Panc1 (cell line): ENCODE measurements at regions not wholly inside any gene's neighbourhood (a gene's known extent, or its start where the extent isn't known, plus 50 kb on each side); places are given as distances from the start of the nearest gene placed in this dataset.

Experiments used
- ATAC-seq: fragments of 200-7000 bp; cut with Tn5 transposase; 2 replicates; pipeline ENCODE4 v1.9.1; 2020; ENCODE audit warnings: mild to moderate bottlenecking, moderate library complexity
- BruUV-seq: library from RNA; stranded (reverse); fragments of 400-500 nt; replicated peaks from 2 replicates; lab custom pipeline; 2021; lab: Mats Ljungman, UMichigan
- CTCF ChIA-PET: fragments of 300-600 bp; sonication (Branson Sonifier 250); formaldehyde crosslinking; loops from one replicate; lab custom pipeline; 2022; ENCODE audit warnings: antibody characterized with exemption; lab: Charles Lee
- POLR2A ChIA-PET: fragments of 300-600 bp; sonication (Branson Sonifier 250); formaldehyde crosslinking; loops from one replicate; lab custom pipeline; 2022; ENCODE audit warnings: antibody characterized with exemption; lab: Charles Lee
- DNase-seq: peaks from one replicate; pipeline ENCODE4 v3.0.0-alpha.2; 2010; ENCODE audit warnings: low read depth, low spot score
- H3K27ac ChIP-seq: 2 replicates; pipeline ENCODE4 v1.5.1; 2011; ENCODE audit warnings: mild to moderate bottlenecking, low read length, inconsistent platforms
- H3K27me3 ChIP-seq: fragments of 200-500 bp; sonication (Bioruptor generic); 2 replicates; pipeline ENCODE4 v1.6.0; 2014; ENCODE audit warnings: low read length, inconsistent platforms; ENCODE audit not compliant: control insufficient read depth, insufficient read depth
- H3K36me3 ChIP-seq: fragments of 200-500 bp; sonication (Bioruptor generic); 2 replicates; pipeline ENCODE4 v1.5.1; 2014; ENCODE audit warnings: inconsistent platforms, mild to moderate bottlenecking, low read length, moderate library complexity; ENCODE audit not compliant: control insufficient read depth, insufficient read depth
- H3K4me1 ChIP-seq: 2 replicates; pipeline ENCODE4 v1.5.1; 2011; ENCODE audit warnings: inconsistent platforms, mild to moderate bottlenecking, low read length, moderate library complexity; ENCODE audit not compliant: control insufficient read depth, insufficient read depth
- H3K4me3 ChIP-seq, 2 experiments: 2 replicates each; pipeline ENCODE4 v1.5.1; 2011 to 2012; ENCODE audit warnings: low read depth in 2 of 2, low read length in 2 of 2, mild to moderate bottlenecking in 2 of 2, inconsistent platforms in 1 of 2, moderate library complexity in 1 of 2
- H3K9me3 ChIP-seq: fragments of 200-500 bp; sonication (Bioruptor generic); 2 replicates; pipeline ENCODE4 v1.5.1; 2014; ENCODE audit warnings: low read depth, mild to moderate bottlenecking, inconsistent platforms, low read length, moderate library complexity; ENCODE audit not compliant: control insufficient read depth, insufficient read depth
- POLR2AphosphoS5 ChIP-seq: IDR thresholded peaks from 2 replicates; pipeline ENCODE4 v1.6.1; 2012; ENCODE audit warnings: mild to moderate bottlenecking, low read depth, low read length, moderate library complexity
- SIN3A ChIP-seq: IDR thresholded peaks from 2 replicates; pipeline ENCODE4 v1.6.1; 2012; ENCODE audit warnings: low read depth, mild to moderate bottlenecking, low read length, moderate library complexity, borderline replicate concordance; ENCODE audit not compliant: insufficient read depth
- TCF7L2 ChIP-seq: IDR thresholded peaks from 2 replicates; pipeline ENCODE4 v1.6.1; 2011; ENCODE audit warnings: mild to moderate bottlenecking, low read depth, low read length, inconsistent platforms
- in situ Hi-C: cut with HindIII; loops from 2 replicates; pipeline ENCODE4 v1.10.0; 2016; ENCODE audit warnings: low sequenced_read_pairs, low pct_unique_long_range_greater_than_20kb
- intact Hi-C: fragments of 100-400 bp; cut with micrococcal nuclease; formaldehyde crosslinking; loops from one replicate; pipeline ENCODE4 v1.10.0; 2022; ENCODE audit not compliant: unreplicated experiment
- TF ChIP-seq, protein P1 (sequence below), 2 experiments: IDR thresholded peaks; 2 replicates each; pipeline ENCODE4 v1.6.1; 2011 to 2012; ENCODE audit warnings: low read depth in 2 of 2, control low read depth in 1 of 2, low read length in 1 of 2, mild to moderate bottlenecking in 1 of 2, moderate library complexity in 1 of 2; ENCODE audit not compliant: insufficient read depth in 1 of 2
- TF ChIP-seq, protein P2 (sequence below): fragments of 450-650 bp; IDR thresholded peaks from 2 replicates; pipeline ENCODE4 v1.5.1; 2017; ENCODE audit warnings: mild to moderate bottlenecking

DNA sequence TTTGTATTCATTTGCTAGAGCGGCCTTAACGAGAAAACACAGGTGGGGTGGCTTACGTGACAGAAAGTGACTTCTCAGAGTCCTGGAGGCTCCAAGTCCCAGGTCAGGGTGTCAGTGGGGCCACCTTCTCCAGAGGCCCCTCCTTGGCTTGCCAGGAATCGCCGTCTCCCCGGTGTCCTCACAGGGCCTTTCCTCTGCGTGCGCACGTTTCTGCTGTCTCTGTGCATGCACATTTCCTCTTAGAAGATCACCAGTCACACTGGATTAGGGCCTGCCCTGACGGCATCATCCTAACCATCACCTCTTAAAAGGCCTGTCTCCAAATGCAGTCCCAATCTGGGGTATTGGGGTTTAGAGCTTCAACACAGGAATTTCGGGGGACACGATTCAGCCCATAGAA, 63.8 kb upstream of the HELT start:
- H3K27me3 ChIP-seq = no peaks in the 10 kb centered on the region
- intact Hi-C loops (no loop called here), in situ Hi-C loops (no loop called here)
- H3K9me3 ChIP-seq = no peaks in the 10 kb centered on the region
- POLR2A ChIA-PET = no interaction called here
- no peak for DNase-seq
- H3K4me3 ChIP-seq = no peak overlapping the region
- no peaks in the 10 kb centered on the region for H3K36me3 ChIP-seq
- no peak overlapping the region for H3K27ac ChIP-seq
- CTCF ChIA-PET = no interaction called here
- TF ChIP-seq, protein P1, sequence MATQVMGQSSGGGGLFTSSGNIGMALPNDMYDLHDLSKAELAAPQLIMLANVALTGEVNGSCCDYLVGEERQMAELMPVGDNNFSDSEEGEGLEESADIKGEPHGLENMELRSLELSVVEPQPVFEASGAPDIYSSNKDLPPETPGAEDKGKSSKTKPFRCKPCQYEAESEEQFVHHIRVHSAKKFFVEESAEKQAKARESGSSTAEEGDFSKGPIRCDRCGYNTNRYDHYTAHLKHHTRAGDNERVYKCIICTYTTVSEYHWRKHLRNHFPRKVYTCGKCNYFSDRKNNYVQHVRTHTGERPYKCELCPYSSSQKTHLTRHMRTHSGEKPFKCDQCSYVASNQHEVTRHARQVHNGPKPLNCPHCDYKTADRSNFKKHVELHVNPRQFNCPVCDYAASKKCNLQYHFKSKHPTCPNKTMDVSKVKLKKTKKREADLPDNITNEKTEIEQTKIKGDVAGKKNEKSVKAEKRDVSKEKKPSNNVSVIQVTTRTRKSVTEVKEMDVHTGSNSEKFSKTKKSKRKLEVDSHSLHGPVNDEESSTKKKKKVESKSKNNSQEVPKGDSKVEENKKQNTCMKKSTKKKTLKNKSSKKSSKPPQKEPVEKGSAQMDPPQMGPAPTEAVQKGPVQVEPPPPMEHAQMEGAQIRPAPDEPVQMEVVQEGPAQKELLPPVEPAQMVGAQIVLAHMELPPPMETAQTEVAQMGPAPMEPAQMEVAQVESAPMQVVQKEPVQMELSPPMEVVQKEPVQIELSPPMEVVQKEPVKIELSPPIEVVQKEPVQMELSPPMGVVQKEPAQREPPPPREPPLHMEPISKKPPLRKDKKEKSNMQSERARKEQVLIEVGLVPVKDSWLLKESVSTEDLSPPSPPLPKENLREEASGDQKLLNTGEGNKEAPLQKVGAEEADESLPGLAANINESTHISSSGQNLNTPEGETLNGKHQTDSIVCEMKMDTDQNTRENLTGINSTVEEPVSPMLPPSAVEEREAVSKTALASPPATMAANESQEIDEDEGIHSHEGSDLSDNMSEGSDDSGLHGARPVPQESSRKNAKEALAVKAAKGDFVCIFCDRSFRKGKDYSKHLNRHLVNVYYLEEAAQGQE (IDR thresholded peaks at IDR 0.05; ENCODE audit: insufficient read depth in 1 of 2, low read depth in 2 of 2, low read length in 1 of 2) = no peak
- TF ChIP-seq, protein P2, sequence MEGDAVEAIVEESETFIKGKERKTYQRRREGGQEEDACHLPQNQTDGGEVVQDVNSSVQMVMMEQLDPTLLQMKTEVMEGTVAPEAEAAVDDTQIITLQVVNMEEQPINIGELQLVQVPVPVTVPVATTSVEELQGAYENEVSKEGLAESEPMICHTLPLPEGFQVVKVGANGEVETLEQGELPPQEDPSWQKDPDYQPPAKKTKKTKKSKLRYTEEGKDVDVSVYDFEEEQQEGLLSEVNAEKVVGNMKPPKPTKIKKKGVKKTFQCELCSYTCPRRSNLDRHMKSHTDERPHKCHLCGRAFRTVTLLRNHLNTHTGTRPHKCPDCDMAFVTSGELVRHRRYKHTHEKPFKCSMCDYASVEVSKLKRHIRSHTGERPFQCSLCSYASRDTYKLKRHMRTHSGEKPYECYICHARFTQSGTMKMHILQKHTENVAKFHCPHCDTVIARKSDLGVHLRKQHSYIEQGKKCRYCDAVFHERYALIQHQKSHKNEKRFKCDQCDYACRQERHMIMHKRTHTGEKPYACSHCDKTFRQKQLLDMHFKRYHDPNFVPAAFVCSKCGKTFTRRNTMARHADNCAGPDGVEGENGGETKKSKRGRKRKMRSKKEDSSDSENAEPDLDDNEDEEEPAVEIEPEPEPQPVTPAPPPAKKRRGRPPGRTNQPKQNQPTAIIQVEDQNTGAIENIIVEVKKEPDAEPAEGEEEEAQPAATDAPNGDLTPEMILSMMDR = no peak
- no peak for TF ChIP-seq TCF7L2
- BruUV-seq = no TSS peak
- ATAC-seq = no peak
- no peaks in the 10 kb centered on the region for H3K4me1 ChIP-seq

DNA sequence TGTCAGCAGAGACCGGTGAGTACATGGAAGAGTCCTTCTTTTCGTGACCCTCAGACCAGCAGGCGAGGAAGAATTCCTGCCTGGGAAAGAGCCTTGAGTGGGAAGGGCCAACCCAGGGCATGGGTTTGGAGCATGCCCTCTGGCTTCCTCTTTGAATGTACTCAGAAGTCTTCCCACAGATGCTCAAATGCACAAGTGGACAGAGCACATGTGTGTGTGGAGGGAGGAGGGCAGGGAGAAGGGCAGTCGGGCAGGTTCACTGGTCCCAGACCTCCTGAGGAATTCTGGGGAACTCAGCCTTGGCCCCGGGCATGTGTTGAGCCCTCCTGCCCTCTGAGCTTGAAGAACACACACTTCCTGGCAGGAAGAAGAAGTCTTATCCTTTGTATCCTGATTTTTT, 63.2 kb upstream of the HELT start:
- Histone ChIP-seq H3K4me3 (no peak overlapping the region), H3K4me1 (no peaks in the 10 kb centered on the region), H3K27me3 (no peaks in the 10 kb centered on the region), H3K27ac (no peak overlapping the region), H3K36me3 (no peaks in the 10 kb centered on the region), H3K9me3 (no peaks in the 10 kb centered on the region)
- DNase-seq (no peak), ATAC-seq (no peak)
- no TSS peak for BruUV-seq
- CTCF ChIA-PET = no interaction called here
- POLR2A ChIA-PET = no interaction called here
- intact Hi-C loops = no loop called here
- in situ Hi-C loops = no loop called here
- TF ChIP-seq, protein P1 (IDR thresholded peaks at IDR 0.05; ENCODE audit: insufficient read depth in 1 of 2, low read depth in 2 of 2, low read length in 1 of 2) = no peak
- TF ChIP-seq TCF7L2 = no peak
- no peak for TF ChIP-seq SIN3A
- TF ChIP-seq, protein P2 = no peak
- TF ChIP-seq POLR2AphosphoS5 = no peak
